H1 (cell line): ENCODE measurements at regions not wholly inside any gene's neighbourhood (a gene's known extent, or its start where the extent isn't known, plus 50 kb on each side); places are given as distances from the start of the nearest gene placed in this dataset.

Experiments used
- CBX8 ChIP-seq: fragments of 300-800, 300-1000 bp; sonication (generic); IDR thresholded peaks from 2 replicates; pipeline ENCODE4 v1.7.1; 2016; ENCODE audit warnings: low read depth, low read length, borderline replicate concordance
- CREB1 ChIP-seq: IDR thresholded peaks from 2 replicates; pipeline ENCODE4 v1.6.1; 2012; ENCODE audit warnings: inconsistent platforms
- CTBP2 ChIP-seq: IDR thresholded peaks from 2 replicates; pipeline ENCODE4 v1.7.0; 2011; ENCODE audit warnings: borderline replicate concordance, mild to moderate bottlenecking, moderate library complexity, mixed read lengths, low read length; ENCODE audit not compliant: insufficient read depth, insufficient read length
- HDAC6 ChIP-seq: IDR thresholded peaks from one replicate; pipeline ENCODE4 v1.7.1; 2012; ENCODE audit warnings: low read depth, mild to moderate bottlenecking, inconsistent platforms, low read length, moderate library complexity
- POU5F1 ChIP-seq: IDR thresholded peaks from 2 replicates; pipeline ENCODE4 v1.6.1; 2011; ENCODE audit warnings: low read depth, mild to moderate bottlenecking, low read length, moderate library complexity
- SIN3A ChIP-seq, 2 experiments: IDR thresholded peaks in 1 of 2; conservative IDR thresholded peaks in 1 of 2; 2 replicates each; pipeline ENCODE4 v1.6.1; 2011 to 2012; ENCODE audit warnings: low read length in 2 of 2, improper control_type of control experiment in 1 of 2, low read depth in 1 of 2, mild to moderate bottlenecking in 1 of 2
- TAF1 ChIP-seq: IDR thresholded peaks from 2 replicates; pipeline ENCODE4 v1.6.1; 2011; ENCODE audit warnings: mild to moderate bottlenecking, low read depth, low read length
- TAF7 ChIP-seq: optimal IDR thresholded peaks from 2 replicates; pipeline ENCODE3; 2011; ENCODE audit warnings: low read depth, mild to moderate bottlenecking, inconsistent platforms, low read length, moderate library complexity, borderline replicate concordance
- TCF12 ChIP-seq: IDR thresholded peaks from 2 replicates; pipeline ENCODE4 v1.6.1; 2011; ENCODE audit warnings: low read depth, mild to moderate bottlenecking, low read length
- TF ChIP-seq, protein P1 (sequence below): fragments of 300-600 bp; sonication (generic); IDR thresholded peaks from 2 replicates; pipeline ENCODE4 v1.7.1; 2012; ENCODE audit warnings: low read length, moderate library complexity, mild to moderate bottlenecking, inconsistent platforms; ENCODE audit not compliant: insufficient replicate concordance
- TF ChIP-seq, protein P2 (sequence below): IDR thresholded peaks from 2 replicates; pipeline ENCODE4 v1.6.1; 2012; ENCODE audit warnings: low read length, inconsistent platforms

DNA sequence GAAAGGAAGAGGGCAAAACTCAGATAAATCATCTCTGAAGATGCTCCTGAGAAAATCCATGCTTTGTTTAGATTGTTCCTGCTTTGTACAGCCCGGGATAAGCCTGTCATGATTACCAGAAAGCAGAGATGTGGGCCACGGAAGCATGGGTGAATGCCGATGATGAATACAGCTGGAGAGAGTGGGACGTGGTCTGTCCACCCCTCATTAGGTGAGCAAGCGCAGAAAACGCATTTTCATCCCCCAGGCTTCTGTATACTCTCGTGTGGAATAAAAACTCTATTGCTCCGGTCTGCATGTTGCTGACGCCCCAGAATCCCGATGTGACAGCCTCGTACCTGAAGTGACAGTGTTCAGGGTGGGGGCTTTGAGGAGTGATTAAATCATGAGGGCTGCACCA is 52.0 kb upstream of the SALL3 start (continued):
- TF ChIP-seq, protein P1, sequence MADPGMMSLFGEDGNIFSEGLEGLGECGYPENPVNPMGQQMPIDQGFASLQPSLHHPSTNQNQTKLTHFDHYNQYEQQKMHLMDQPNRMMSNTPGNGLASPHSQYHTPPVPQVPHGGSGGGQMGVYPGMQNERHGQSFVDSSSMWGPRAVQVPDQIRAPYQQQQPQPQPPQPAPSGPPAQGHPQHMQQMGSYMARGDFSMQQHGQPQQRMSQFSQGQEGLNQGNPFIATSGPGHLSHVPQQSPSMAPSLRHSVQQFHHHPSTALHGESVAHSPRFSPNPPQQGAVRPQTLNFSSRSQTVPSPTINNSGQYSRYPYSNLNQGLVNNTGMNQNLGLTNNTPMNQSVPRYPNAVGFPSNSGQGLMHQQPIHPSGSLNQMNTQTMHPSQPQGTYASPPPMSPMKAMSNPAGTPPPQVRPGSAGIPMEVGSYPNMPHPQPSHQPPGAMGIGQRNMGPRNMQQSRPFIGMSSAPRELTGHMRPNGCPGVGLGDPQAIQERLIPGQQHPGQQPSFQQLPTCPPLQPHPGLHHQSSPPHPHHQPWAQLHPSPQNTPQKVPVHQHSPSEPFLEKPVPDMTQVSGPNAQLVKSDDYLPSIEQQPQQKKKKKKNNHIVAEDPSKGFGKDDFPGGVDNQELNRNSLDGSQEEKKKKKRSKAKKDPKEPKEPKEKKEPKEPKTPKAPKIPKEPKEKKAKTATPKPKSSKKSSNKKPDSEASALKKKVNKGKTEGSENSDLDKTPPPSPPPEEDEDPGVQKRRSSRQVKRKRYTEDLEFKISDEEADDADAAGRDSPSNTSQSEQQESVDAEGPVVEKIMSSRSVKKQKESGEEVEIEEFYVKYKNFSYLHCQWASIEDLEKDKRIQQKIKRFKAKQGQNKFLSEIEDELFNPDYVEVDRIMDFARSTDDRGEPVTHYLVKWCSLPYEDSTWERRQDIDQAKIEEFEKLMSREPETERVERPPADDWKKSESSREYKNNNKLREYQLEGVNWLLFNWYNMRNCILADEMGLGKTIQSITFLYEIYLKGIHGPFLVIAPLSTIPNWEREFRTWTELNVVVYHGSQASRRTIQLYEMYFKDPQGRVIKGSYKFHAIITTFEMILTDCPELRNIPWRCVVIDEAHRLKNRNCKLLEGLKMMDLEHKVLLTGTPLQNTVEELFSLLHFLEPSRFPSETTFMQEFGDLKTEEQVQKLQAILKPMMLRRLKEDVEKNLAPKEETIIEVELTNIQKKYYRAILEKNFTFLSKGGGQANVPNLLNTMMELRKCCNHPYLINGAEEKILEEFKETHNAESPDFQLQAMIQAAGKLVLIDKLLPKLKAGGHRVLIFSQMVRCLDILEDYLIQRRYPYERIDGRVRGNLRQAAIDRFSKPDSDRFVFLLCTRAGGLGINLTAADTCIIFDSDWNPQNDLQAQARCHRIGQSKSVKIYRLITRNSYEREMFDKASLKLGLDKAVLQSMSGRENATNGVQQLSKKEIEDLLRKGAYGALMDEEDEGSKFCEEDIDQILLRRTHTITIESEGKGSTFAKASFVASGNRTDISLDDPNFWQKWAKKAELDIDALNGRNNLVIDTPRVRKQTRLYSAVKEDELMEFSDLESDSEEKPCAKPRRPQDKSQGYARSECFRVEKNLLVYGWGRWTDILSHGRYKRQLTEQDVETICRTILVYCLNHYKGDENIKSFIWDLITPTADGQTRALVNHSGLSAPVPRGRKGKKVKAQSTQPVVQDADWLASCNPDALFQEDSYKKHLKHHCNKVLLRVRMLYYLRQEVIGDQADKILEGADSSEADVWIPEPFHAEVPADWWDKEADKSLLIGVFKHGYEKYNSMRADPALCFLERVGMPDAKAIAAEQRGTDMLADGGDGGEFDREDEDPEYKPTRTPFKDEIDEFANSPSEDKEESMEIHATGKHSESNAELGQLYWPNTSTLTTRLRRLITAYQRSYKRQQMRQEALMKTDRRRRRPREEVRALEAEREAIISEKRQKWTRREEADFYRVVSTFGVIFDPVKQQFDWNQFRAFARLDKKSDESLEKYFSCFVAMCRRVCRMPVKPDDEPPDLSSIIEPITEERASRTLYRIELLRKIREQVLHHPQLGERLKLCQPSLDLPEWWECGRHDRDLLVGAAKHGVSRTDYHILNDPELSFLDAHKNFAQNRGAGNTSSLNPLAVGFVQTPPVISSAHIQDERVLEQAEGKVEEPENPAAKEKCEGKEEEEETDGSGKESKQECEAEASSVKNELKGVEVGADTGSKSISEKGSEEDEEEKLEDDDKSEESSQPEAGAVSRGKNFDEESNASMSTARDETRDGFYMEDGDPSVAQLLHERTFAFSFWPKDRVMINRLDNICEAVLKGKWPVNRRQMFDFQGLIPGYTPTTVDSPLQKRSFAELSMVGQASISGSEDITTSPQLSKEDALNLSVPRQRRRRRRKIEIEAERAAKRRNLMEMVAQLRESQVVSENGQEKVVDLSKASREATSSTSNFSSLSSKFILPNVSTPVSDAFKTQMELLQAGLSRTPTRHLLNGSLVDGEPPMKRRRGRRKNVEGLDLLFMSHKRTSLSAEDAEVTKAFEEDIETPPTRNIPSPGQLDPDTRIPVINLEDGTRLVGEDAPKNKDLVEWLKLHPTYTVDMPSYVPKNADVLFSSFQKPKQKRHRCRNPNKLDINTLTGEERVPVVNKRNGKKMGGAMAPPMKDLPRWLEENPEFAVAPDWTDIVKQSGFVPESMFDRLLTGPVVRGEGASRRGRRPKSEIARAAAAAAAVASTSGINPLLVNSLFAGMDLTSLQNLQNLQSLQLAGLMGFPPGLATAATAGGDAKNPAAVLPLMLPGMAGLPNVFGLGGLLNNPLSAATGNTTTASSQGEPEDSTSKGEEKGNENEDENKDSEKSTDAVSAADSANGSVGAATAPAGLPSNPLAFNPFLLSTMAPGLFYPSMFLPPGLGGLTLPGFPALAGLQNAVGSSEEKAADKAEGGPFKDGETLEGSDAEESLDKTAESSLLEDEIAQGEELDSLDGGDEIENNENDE: no peak
- TF ChIP-seq, protein P2, sequence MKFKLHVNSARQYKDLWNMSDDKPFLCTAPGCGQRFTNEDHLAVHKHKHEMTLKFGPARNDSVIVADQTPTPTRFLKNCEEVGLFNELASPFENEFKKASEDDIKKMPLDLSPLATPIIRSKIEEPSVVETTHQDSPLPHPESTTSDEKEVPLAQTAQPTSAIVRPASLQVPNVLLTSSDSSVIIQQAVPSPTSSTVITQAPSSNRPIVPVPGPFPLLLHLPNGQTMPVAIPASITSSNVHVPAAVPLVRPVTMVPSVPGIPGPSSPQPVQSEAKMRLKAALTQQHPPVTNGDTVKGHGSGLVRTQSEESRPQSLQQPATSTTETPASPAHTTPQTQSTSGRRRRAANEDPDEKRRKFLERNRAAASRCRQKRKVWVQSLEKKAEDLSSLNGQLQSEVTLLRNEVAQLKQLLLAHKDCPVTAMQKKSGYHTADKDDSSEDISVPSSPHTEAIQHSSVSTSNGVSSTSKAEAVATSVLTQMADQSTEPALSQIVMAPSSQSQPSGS: no peak
- TF ChIP-seq CTBP2: no peak
- TF ChIP-seq CBX8: no peak
- no peak for TF ChIP-seq TCF12
- no peak for TF ChIP-seq CREB1
- no peak for TF ChIP-seq SIN3A (conservative IDR thresholded peaks at IDR 0.05 in 1 of 2, IDR thresholded peaks at IDR 0.05 in 1 of 2; ENCODE audit: low read depth in 1 of 2, low read length in 2 of 2)
- TF ChIP-seq HDAC6: no peak
- TF ChIP-seq POU5F1: no peak
- TF ChIP-seq TAF1: no peak
- no peak for TF ChIP-seq TAF7
